Chondrocyte (in vitro differentiated cells): ENCODE measurements at regions not wholly inside any gene's neighbourhood (a gene's known extent, or its start where the extent isn't known, plus 50 kb on each side); places are given as distances from the start of the nearest gene placed in this dataset.

Experiments used
- DNase-seq: peaks from one replicate; pipeline ENCODE4 v3.0.0; 2021; ENCODE audit warnings: mixed read lengths, low spot score
- H3K27ac Mint-ChIP-seq: one replicate; pipeline ENCODE4 v1.8.0; 2021; ENCODE audit warnings: mild to moderate bottlenecking, moderate library complexity, mixed read lengths; ENCODE audit not compliant: unreplicated experiment
- H3K27me3 Mint-ChIP-seq: 2 replicates; pipeline ENCODE4 v1.8.0; 2021; ENCODE audit warnings: low read depth, mixed read lengths
- H3K36me3 Mint-ChIP-seq: 2 replicates; pipeline ENCODE4 v1.8.0; 2021; ENCODE audit warnings: low read depth, mixed read lengths
- H3K4me1 Mint-ChIP-seq: 2 replicates; pipeline ENCODE4 v1.8.0; 2021; ENCODE audit warnings: low read depth, mild to moderate bottlenecking, mixed read lengths
- H3K4me3 Mint-ChIP-seq: one replicate; pipeline ENCODE4 v1.8.0; 2021; ENCODE audit warnings: mild to moderate bottlenecking, moderate library complexity, mixed read lengths; ENCODE audit not compliant: unreplicated experiment
- H3K9me3 Mint-ChIP-seq: 2 replicates; pipeline ENCODE4 v1.8.0; 2021; ENCODE audit warnings: low read depth, mixed read lengths
- CTCF ChIP-seq: fragments of 200-600 bp; sonication (generic); IDR thresholded peaks from 2 replicates; pipeline ENCODE4 v1.5.0; 2021; ENCODE audit warnings: antibody characterized with exemption, mild to moderate bottlenecking, moderate library complexity

GRCh38 chr2:217724471-217724870, 278.3 kb downstream of the TNS1 start:
- H3K9me3 Mint-ChIP-seq, result peaks cover 4% of the 10 kb centered on the region
- H3K27me3 Mint-ChIP-seq, result no peaks in the 10 kb centered on the region
- no peak for TF ChIP-seq CTCF
- peaks cover 17% of the 10 kb centered on the region for H3K4me1 Mint-ChIP-seq
- no peak for DNase-seq
- no peak overlapping the region for H3K27ac Mint-ChIP-seq
- H3K4me3 Mint-ChIP-seq, result no peak overlapping the region
- H3K36me3 Mint-ChIP-seq, result peaks cover 13% of the 10 kb centered on the region

- no peak for TF ChIP-seq CTCF
- Mint-ChIP-seq H3K27ac (no peak overlapping the region), H3K36me3 (peaks cover 13% of the 10 kb centered on the region), H3K27me3 (no peaks in the 10 kb centered on the region), H3K9me3 (peaks cover 4% of the 10 kb centered on the region), H3K4me1 (peaks cover 12% of the 10 kb centered on the region), H3K4me3 (no peak overlapping the region)
- no peak for DNase-seq
These were observed 278.8 kb downstream of the TNS1 start for GRCh38 chr2:217723981-217724380.

GRCh38 chr2:217722883-217723472, 279.8 kb downstream of the TNS1 start:
- Mint-ChIP-seq H3K27me3 (no peaks in the 10 kb centered on the region), H3K4me1 (peaks cover 9% of the 10 kb centered on the region), H3K36me3 (peaks cover 13% of the 10 kb centered on the region), H3K27ac (no peak overlapping the region), H3K4me3 (no peak overlapping the region), H3K9me3 (peaks cover 4% of the 10 kb centered on the region)
- no peak for DNase-seq
- no peak for TF ChIP-seq CTCF

GRCh38 chr2:217717646-217718045, 285.1 kb downstream of the TNS1 start:
- H3K36me3 Mint-ChIP-seq, result peaks cover 5% of the 10 kb centered on the region
- H3K9me3 Mint-ChIP-seq, result peaks cover 4% of the 10 kb centered on the region
- no peak for TF ChIP-seq CTCF
- DNase-seq, result no peak
- no peaks in the 10 kb centered on the region for H3K27me3 Mint-ChIP-seq
- H3K4me1 Mint-ChIP-seq, result peaks cover 25% of the 10 kb centered on the region
- no peak overlapping the region for H3K27ac Mint-ChIP-seq
- H3K4me3 Mint-ChIP-seq, result no peak overlapping the region

- H3K27ac Mint-ChIP-seq, result no peak overlapping the region
- H3K4me3 Mint-ChIP-seq, result no peak overlapping the region
- no peaks in the 10 kb centered on the region for H3K9me3 Mint-ChIP-seq
- H3K4me1 Mint-ChIP-seq, result peaks cover 42% of the 10 kb centered on the region
- peaks cover 2% of the 10 kb centered on the region for H3K36me3 Mint-ChIP-seq
- DNase-seq, result no peak
- no peak for TF ChIP-seq CTCF
- H3K27me3 Mint-ChIP-seq, result no peaks in the 10 kb centered on the region
These were observed 287.3 kb downstream of the TNS1 start for GRCh38 chr2:217715484-217715883.
